HPDE6-E6E7 (cell line): ENCODE measurements at regions not wholly inside any gene's neighbourhood (a gene's known extent, or its start where the extent isn't known, plus 50 kb on each side); places are given as distances from the start of the nearest gene placed in this dataset.
A peak's percentile ranks its signal among the peaks of the same experiment; 100 is the strongest.

Experiments
- DNase-seq: peaks from one replicate; pipeline ENCODE4 v3.0.0; 2011; ENCODE audit warnings: missing footprints; ENCODE audit errors: extremely low spot score

GRCh38 chr6:168884050-168884645 is 369.5 kb downstream of the THBS2 start:
- no peak for DNase-seq

- DNase-seq, result no peak
These were observed 370.1 kb downstream of the THBS2 start for GRCh38 chr6:168883410-168884049.

GRCh38 chr6:168880271-168880670 is 373.4 kb downstream of the THBS2 start:
- DNase-seq, result no peak

GRCh38 chr6:168877821-168878282 is 375.8 kb downstream of the THBS2 start:
- peak; percentile 11 for DNase-seq

- no peak for DNase-seq
These were observed 376.7 kb downstream of the THBS2 start for GRCh38 chr6:168876956-168877355.

GRCh38 chr6:168875811-168876576 is 377.7 kb downstream of the THBS2 start:
- no peak for DNase-seq

GRCh38 chr6:168874637-168875036 is 379.0 kb downstream of the THBS2 start:
- no peak for DNase-seq

- no peak for DNase-seq
These were observed 380.1 kb downstream of the THBS2 start for GRCh38 chr6:168873278-168874190.

- DNase-seq, result no peak
These were observed 381.9 kb downstream of the THBS2 start for GRCh38 chr6:168871642-168872315.

GRCh38 chr6:168870982-168871381 is 382.7 kb downstream of the THBS2 start:
- no peak for DNase-seq

- no peak for DNase-seq
These were observed 386.2 kb downstream of the THBS2 start for GRCh38 chr6:168867247-168868102.

GRCh38 chr6:168866534-168866933 is 387.1 kb downstream of the THBS2 start:
- DNase-seq, result no peak

- DNase-seq, result no peak
These were observed 388.1 kb downstream of the THBS2 start for GRCh38 chr6:168865522-168865921.

GRCh38 chr6:168864541-168865460 is 388.8 kb downstream of the THBS2 start:
- DNase-seq, result no peak

- DNase-seq, result no peak
These were observed 390.2 kb downstream of the THBS2 start for GRCh38 chr6:168863467-168863866.

GRCh38 chr6:168862346-168862980 is 391.2 kb downstream of the THBS2 start:
- DNase-seq, result no peak

GRCh38 chr6:168860987-168861386 is 392.7 kb downstream of the THBS2 start:
- DNase-seq, result no peak

GRCh38 chr6:168860341-168860740 is 393.3 kb downstream of the THBS2 start:
- no peak for DNase-seq

GRCh38 chr6:168858926-168859325 is 394.7 kb downstream of the THBS2 start:
- no peak for DNase-seq
